ENCODE measurements at regions not wholly inside any gene's neighbourhood (a gene's known extent, or its start where the extent isn't known, plus 50 kb on each side); places are given as distances from the start of the nearest gene placed in this dataset.
"Not testable (repeated sequence)": the region's sequence is repeated elsewhere in the genome, so short reads cannot be mapped to it uniquely, and the experiment has no call there.

DNA sequence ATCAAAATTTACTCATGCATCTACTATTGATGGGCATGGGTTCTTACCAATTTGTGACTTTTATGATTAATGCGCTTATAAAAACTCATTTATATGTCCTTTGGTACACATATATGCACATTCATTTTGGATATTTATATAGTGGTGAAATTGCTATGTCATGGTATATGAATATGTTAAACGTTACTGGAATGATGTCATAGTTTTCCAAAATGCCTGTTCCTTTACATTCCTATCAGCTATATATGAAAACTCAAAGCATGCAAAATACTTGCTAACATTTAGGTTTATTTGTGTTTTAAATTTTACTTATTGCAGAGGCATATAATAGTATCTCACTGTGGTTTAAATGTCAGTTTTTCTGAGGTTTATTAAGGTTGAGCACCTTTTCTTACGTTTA, 1403.1 kb downstream of the HACE1 start:
- DNase-seq (ENCODE audit: insufficient read length, low spot score) (no peak), FAIRE-seq (no peak)
- TF ChIP-seq POLR2A (IDR thresholded peaks at IDR 0.05; ENCODE audit: low read depth, low read length), result no peak

GRCh38 chr6:103455275-103455674, 1404.4 kb downstream of the HACE1 start:
- DNase-seq (ENCODE audit: insufficient read length, low spot score) (no peak), FAIRE-seq (no peak)
- TF ChIP-seq POLR2A (IDR thresholded peaks at IDR 0.05; ENCODE audit: low read depth, low read length), result no peak

DNA sequence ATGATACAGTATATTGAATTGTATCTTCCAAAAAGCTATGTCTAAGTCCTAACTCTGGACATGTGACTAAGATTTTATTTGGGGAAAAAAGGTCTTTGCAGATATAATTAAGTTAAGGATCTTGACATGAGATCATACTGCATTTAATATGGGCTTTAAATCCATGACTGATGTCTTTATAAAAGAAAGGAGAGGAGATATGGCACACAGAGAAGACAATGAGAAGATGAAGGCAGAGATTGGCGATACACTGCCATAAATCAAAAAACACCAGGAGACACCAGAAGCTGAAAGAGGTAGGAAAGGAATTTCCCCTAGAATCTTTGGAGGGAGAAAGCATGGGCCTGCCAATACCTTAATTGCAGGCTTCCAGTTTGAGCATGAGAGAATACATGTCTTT, 1450.2 kb downstream of the HACE1 start:
- DNase-seq (ENCODE audit: insufficient read length, low spot score) (no peak), FAIRE-seq (no peak)
- TF ChIP-seq POLR2A (IDR thresholded peaks at IDR 0.05; ENCODE audit: low read depth, low read length), result no peak

GRCh38 chr6:103405321-103405720, 1454.4 kb downstream of the HACE1 start:
- FAIRE-seq, result no peak
- no peak for TF ChIP-seq POLR2A (IDR thresholded peaks at IDR 0.05; ENCODE audit: low read depth, low read length)

DNA sequence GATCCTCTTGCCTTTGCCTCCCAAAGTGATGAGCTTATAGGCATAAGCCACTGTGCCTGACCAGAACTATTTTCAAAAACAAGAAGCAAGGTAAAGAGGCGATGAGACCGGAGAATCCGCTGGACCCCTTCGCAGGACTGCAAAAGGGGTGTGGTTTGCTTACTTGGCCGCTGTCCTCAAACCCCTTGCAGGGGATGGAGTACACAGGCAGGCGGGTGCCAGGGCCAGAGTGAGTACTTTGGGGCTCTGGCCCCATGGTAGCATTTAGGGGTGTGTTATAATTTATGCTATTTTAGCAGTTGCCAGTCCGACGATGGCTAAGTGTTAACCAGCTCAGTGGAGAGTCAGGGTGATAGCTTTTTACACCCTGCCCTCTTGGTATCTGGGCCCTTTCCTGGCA, 1454.9 kb downstream of the HACE1 start:
- no peak for TF ChIP-seq POLR2A (IDR thresholded peaks at IDR 0.05; ENCODE audit: low read depth, low read length)
- FAIRE-seq (no peak), DNase-seq (ENCODE audit: insufficient read length, low spot score) (no peak)

More at GRCh38 chr6:103405321-103405720, 1454.4 kb downstream of the HACE1 start:
- no peak for DNase-seq (ENCODE audit: insufficient read length, low spot score)

DNA sequence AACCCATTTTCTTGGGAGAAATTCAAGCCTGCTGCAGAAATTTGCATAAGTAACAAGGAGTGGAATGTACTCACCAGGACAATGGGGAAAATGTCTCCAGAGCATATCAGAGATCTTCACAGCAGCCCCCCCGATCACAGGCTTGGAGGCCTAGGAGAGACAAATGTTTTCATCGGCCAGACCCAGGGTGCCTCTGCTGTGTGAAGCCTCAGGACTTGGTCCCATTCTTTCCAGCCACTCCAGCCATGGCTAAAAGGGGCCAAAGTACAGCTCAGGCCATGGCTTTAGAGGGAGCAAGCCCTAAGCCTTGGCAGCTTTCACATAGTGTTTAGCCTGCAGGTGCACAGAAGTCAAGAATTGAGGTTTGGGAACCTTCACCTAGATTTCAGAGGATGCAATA, 1463.0 kb downstream of the HACE1 start:
- no peak for FAIRE-seq
- TF ChIP-seq POLR2A (IDR thresholded peaks at IDR 0.05; ENCODE audit: low read depth, low read length), result no peak
- no peak for DNase-seq (ENCODE audit: insufficient read length, low spot score)

- DNase-seq (ENCODE audit: insufficient read length, low spot score), result no peak
- no peak for FAIRE-seq
- no peak for TF ChIP-seq POLR2A (IDR thresholded peaks at IDR 0.05; ENCODE audit: low read depth, low read length)
Measured at GRCh38 chr6:103379272-103379671, 1480.4 kb downstream of the HACE1 start.

DNA sequence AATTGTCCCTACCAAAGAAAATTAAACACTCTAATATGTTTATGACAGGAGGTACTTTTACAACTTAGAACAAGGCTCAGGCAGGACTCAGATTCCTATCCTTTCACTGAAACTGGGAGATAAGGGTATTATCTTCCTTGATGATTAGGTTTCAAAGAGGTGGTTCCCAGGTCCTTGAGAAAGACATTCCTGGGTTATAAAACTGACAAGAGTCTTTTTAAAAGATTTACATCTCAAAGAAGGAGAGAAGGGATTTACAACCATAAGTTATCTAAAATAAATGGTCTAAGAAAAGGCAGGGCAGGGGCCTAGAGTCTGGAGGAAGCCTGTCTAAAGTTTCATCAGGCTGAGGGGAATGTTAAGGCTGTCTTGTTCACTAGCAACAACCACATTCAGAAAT, 1492.5 kb downstream of the HACE1 start:
- TF ChIP-seq POLR2A (IDR thresholded peaks at IDR 0.05; ENCODE audit: low read depth, low read length), result no peak
- FAIRE-seq (no peak), DNase-seq (ENCODE audit: insufficient read length, low spot score) (no peak)

DNA sequence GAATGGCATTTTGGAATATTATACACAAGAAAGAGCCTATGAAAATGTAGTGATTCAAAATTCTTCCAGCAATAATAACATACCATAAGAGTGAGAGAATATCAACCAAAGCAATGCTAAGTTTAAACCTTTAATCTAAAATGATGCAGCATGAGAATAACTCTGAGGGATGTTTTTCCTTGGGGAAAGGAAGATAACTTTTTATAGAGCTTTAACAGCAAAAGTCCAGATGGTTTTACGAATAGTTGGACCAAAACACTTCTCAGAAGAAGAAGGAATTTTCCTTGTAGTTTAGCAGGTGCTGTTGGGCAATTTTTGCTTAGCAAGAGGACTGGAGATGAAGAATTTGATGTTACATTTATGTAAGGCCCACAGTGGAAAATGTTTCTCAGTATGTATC, 1503.2 kb downstream of the HACE1 start:
- TF ChIP-seq POLR2A (IDR thresholded peaks at IDR 0.05; ENCODE audit: low read depth, low read length), result no peak
- FAIRE-seq (no peak), DNase-seq (ENCODE audit: insufficient read length, low spot score) (no peak)

DNA sequence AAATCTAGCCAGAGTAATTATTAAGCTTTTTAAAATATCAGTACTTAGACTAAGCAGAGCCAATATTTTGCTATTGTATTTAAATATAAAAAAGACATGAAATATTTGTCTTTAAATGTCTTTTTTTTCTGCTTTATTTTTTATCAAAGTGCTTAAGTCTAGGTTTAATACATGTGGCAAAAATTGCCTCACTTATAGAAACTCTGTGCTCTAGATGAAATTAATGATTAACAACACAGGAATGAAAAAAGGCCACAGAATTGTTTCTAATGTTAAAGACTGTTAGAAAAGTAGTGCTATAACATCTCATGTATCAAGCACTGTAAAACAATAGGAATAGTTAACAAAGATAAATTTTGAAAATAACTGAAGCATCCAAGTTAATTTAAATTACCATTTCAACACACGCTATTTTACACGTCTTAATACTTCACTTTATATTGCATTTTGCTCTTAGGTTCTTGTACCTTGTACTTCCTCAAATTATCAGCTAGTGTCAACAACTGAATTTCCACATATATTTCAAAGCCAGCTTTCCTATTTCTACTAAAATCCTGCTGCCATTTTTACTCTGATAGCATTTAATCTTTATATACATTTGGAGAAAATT, 1515.1 kb downstream of the HACE1 start:
- no peak for TF ChIP-seq POLR2A (IDR thresholded peaks at IDR 0.05; ENCODE audit: low read depth, low read length)
- DNase-seq (ENCODE audit: insufficient read length, low spot score) (no peak), FAIRE-seq (no peak)

DNA sequence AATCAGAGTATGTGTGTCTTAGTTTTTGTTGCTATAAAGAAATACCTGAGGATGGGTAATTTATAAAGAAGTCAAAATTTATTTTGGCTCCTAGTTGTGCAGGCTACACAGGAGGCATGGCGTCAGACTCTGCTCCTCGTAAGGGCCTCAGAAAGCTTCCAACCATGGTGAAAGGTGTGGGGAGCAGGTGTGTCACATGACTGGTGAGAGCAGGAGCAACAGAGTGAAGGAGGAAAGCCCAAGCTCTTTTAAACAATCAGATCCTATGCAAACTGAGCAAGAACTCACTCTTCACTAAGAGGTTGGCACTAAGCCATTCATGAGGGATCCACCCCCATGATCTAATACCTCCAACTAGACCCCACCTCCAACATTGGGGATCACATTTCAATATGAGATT, 1524.3 kb downstream of the HACE1 start:
- FAIRE-seq (no peak), DNase-seq (ENCODE audit: insufficient read length, low spot score) (no peak)
- no peak for TF ChIP-seq POLR2A (IDR thresholded peaks at IDR 0.05; ENCODE audit: low read depth, low read length)

- no peak for DNase-seq (ENCODE audit: insufficient read length, low spot score)
- TF ChIP-seq POLR2A (IDR thresholded peaks at IDR 0.05; ENCODE audit: low read depth, low read length), result no peak
- FAIRE-seq, result no peak
Measured at GRCh38 chr6:103326760-103327757, 1532.7 kb downstream of the HACE1 start.

- FAIRE-seq (no peak), DNase-seq (ENCODE audit: insufficient read length, low spot score) (no peak)
- TF ChIP-seq POLR2A (IDR thresholded peaks at IDR 0.05; ENCODE audit: low read depth, low read length), result no peak
Measured at GRCh38 chr6:103313432-103313831, 1546.3 kb downstream of the HACE1 start.

GRCh38 chr6:103294376-103294775, 1565.3 kb downstream of the HACE1 start:
- FAIRE-seq; DNase-seq (ENCODE audit: insufficient read length, low spot score): not testable (repeated sequence)

DNA sequence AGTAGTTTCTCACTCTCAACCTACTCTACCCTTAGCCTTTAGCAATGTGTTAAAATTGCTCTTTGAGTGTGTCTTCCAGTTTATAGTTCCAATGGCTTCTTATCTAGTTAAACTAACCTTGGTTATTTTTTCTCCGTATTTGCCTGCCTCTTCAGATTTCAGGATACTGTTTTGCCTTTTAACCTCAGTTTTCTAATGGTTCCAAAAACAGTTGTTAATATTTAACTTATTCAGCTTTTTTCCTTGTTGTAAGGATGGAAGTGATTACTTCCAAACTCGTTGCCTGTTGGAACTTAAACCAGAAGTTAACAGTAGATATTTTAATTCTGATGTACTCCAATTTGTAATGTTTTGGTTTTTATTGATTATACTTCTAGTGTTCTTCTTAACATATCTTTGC, 1574.9 kb downstream of the HACE1 start:
- TF ChIP-seq POLR2A (IDR thresholded peaks at IDR 0.05; ENCODE audit: low read depth, low read length), result no peak
- DNase-seq (ENCODE audit: insufficient read length, low spot score) (no peak), FAIRE-seq (no peak)
